Colonic mucosa (tissue), 4 donors: ENCODE measurements at regions not wholly inside any gene's neighbourhood (a gene's known extent, or its start where the extent isn't known, plus 50 kb on each side); places are given as distances from the start of the nearest gene placed in this dataset.

Source experiments
- DNase-seq: peaks from one replicate; pipeline ENCODE4 v3.0.0-alpha.2; 2020
- H3K27ac ChIP-seq: fragments of 200-600 bp; one replicate; pipeline ENCODE4 v1.8.0; 2021
- H3K27me3 ChIP-seq: fragments of 200-600 bp; one replicate; pipeline ENCODE4 v1.8.0; 2021
- H3K36me3 ChIP-seq: fragments of 200-600 bp; one replicate; pipeline ENCODE4 v1.8.0; 2021
- H3K4me1 ChIP-seq: fragments of 200-600 bp; one replicate; pipeline ENCODE4 v1.8.0; 2021; ENCODE audit warnings: mild to moderate bottlenecking
- H3K4me3 ChIP-seq: fragments of 200-600 bp; one replicate; pipeline ENCODE4 v1.8.0; 2021
- H3K9ac ChIP-seq, 2 donors: one replicate each; pipeline ENCODE4 v1.7.0; 2013; ENCODE audit warnings: control low read depth in 2 of 2, low read depth in 2 of 2, low read length in 2 of 2
- H3K9me3 ChIP-seq: fragments of 200-600 bp; one replicate; pipeline ENCODE4 v1.8.0; 2021
- intact Hi-C: fragments of 100-400 bp; cut with DNase I; formaldehyde crosslinking; loops from one replicate; pipeline ENCODE4 v1.14.1; 2022
- TF ChIP-seq, protein P1 (sequence below): fragments of 200-600 bp; IDR thresholded peaks from one replicate; pipeline ENCODE4 v1.8.0; 2022; ENCODE audit warnings: antibody characterized with exemption, mild to moderate bottlenecking
- donor health status: healthy.
- donor health status: DM: no; HTN: no; CAD: no.
- donor health status: DM: no; HTN: no; CAD: no.

DNA sequence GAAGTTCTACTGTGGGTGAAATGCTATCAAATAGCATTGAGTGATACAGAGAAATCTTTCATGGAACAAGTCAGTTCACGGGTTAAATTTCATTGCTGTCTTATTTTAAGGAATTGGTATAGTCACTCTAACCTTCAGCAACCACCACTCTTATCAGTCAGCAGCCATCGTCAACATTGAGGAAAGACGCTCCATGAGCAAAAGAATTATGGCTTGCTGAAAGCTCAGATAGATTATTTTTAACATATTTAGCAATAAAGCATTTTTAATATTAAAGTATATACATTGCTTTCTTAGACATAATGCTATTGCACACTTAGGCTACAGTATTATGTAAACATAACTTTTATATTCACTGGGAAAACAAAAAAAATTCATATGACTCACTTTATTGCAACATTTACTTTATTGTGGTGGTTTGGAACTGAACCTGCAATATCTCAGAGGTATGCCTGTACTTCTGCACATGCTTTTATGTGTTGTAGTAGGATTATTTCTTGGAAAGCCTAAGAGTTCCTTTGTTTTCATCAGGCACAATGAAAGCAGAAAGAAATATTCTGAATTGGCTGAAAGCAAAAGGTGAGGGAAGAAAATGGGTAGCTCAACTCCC lies 586.7 kb downstream of the GBA3 start:
- no peaks in the 10 kb centered on the region for H3K27me3 ChIP-seq
- H3K4me3 ChIP-seq, result no peak overlapping the region
- H3K4me1 ChIP-seq, result no peaks in the 10 kb centered on the region
- no peak overlapping the region for H3K27ac ChIP-seq
- no peaks in the 10 kb centered on the region for H3K9me3 ChIP-seq
- TF ChIP-seq, protein P1, sequence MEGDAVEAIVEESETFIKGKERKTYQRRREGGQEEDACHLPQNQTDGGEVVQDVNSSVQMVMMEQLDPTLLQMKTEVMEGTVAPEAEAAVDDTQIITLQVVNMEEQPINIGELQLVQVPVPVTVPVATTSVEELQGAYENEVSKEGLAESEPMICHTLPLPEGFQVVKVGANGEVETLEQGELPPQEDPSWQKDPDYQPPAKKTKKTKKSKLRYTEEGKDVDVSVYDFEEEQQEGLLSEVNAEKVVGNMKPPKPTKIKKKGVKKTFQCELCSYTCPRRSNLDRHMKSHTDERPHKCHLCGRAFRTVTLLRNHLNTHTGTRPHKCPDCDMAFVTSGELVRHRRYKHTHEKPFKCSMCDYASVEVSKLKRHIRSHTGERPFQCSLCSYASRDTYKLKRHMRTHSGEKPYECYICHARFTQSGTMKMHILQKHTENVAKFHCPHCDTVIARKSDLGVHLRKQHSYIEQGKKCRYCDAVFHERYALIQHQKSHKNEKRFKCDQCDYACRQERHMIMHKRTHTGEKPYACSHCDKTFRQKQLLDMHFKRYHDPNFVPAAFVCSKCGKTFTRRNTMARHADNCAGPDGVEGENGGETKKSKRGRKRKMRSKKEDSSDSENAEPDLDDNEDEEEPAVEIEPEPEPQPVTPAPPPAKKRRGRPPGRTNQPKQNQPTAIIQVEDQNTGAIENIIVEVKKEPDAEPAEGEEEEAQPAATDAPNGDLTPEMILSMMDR, result no peak
- intact Hi-C loops, result no loop called here
- H3K9ac ChIP-seq, result no peak overlapping the region
- no peaks in the 10 kb centered on the region for H3K36me3 ChIP-seq
- no peak for DNase-seq

DNA sequence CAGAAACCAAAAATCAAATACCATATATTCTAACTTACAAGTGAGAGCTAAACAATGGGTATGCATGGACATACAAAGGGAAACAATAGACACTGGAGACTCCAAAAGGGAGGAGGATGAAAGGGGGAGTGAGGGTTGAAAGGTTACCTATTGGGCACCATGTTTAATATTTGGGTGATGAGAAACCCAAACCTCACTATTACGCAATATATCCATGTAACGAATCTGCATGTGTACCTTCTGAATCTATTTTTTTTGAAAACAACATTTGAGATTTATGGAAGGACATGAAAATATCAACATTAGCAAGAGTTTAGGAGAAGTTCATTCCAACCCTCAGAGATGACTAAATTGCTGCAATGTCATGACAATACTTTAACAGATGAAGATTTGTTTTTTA lies 586.1 kb downstream of the GBA3 start:
- TF ChIP-seq, protein P1, result no peak
- Histone ChIP-seq H3K27me3 (no peaks in the 10 kb centered on the region), H3K27ac (no peak overlapping the region), H3K4me3 (no peak overlapping the region), H3K4me1 (no peaks in the 10 kb centered on the region), H3K9ac (no peak overlapping the region), H3K36me3 (no peaks in the 10 kb centered on the region), H3K9me3 (no peaks in the 10 kb centered on the region)
- intact Hi-C loops, result no loop called here
- DNase-seq, result no peak

- TF ChIP-seq, protein P1, result no peak
- Histone ChIP-seq H3K9me3 (no peaks in the 10 kb centered on the region), H3K4me3 (no peak overlapping the region), H3K27ac (no peak overlapping the region), H3K27me3 (no peaks in the 10 kb centered on the region), H3K4me1 (no peaks in the 10 kb centered on the region), H3K36me3 (no peaks in the 10 kb centered on the region), H3K9ac (no peak overlapping the region)
- no peak for DNase-seq
- intact Hi-C loops, result no loop called here
Measured at GRCh38 chr4:23276076-23276475, 583.3 kb downstream of the GBA3 start.

DNA sequence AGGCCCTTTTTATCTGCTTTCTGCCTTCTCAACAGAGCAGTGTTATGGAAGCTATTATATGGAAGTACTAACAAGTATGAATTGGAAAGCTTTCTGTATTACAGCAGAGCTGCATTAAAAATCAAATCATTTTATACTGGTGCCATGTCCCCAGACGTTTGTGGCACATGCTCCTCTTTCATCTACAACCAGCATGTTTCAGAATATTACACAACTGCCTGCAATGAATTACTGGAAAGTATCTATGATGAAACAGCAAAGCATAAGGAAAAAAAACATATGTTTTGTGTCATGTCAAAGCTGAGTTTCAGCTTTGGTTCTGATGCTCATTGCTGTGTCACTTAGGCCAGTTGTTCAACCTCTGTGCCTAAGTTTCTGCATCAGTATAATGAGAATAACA lies 576.8 kb downstream of the GBA3 start:
- Histone ChIP-seq H3K27me3 (no peaks in the 10 kb centered on the region), H3K27ac (no peak overlapping the region), H3K4me1 (no peaks in the 10 kb centered on the region), H3K9me3 (no peaks in the 10 kb centered on the region), H3K4me3 (no peak overlapping the region), H3K36me3 (no peaks in the 10 kb centered on the region), H3K9ac (no peak overlapping the region)
- TF ChIP-seq, protein P1, result no peak
- intact Hi-C loops, result no loop called here
- DNase-seq, result no peak

DNA sequence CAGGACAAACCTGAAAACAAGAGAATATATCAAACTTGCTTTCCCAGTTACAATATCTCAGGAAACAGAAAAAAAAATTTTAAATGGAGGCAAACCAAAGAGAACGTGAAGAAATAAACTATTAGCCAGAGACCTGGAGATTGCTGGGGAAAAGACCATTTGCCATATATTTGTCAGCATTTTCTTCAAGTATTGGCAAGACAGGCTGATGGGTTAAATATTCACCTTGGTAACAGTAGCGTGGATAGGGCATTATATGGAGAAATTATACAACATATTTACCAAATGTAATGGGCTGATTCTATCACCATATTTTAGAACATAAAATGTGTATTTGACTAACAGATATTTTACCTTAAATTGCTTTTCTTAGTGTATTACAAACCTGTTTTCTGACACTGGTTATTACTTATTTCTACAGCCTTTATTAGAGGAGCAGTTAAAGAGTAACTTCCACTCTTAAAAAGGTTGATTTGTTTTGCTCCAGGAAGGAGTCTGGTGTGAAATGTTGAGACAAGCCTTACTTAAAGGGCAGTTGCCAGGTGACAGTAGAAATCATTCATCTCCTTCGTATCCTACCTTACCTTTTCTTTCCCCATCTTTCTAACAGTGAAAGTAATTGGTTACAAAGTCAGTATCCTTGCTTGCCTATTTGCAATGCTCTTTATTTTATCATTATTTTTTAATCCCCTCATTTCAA lies 575.5 kb downstream of the GBA3 start:
- H3K4me1 ChIP-seq, result no peaks in the 10 kb centered on the region
- no peak overlapping the region for H3K9ac ChIP-seq
- intact Hi-C loops, result no loop called here
- DNase-seq, result no peak
- no peaks in the 10 kb centered on the region for H3K36me3 ChIP-seq
- no peak overlapping the region for H3K4me3 ChIP-seq
- H3K27me3 ChIP-seq, result no peaks in the 10 kb centered on the region
- no peak overlapping the region for H3K27ac ChIP-seq
- no peaks in the 10 kb centered on the region for H3K9me3 ChIP-seq
- TF ChIP-seq, protein P1, result no peak
